GM23338 (cell line): ENCODE measurements at regions not wholly inside any gene's neighbourhood (a gene's known extent, or its start where the extent isn't known, plus 50 kb on each side); places are given as distances from the start of the nearest gene placed in this dataset.

Experiments
- ATAC-seq: fragments of 200-7000 bp; cut with Tn5 transposase; 3 replicates; pipeline ENCODE4 v1.9.1; 2020
- DNase-seq: peaks from one replicate; pipeline ENCODE4 v3.0.0-alpha.2; 2015; ENCODE audit warnings: low spot score
- H2AFZ ChIP-seq: fragments of 200-600 bp; sonication (generic); 2 replicates; pipeline ENCODE4 v1.8.0; 2016; ENCODE audit warnings: antibody characterized with exemption, mild to moderate bottlenecking, moderate library complexity
- H3F3A ChIP-seq: fragments of 200-600 bp; sonication (generic); replicated peaks from 2 replicates; pipeline ENCODE4 v1.8.0; 2017; ENCODE audit warnings: antibody characterized with exemption, mixed run types, low read depth
- H3K27ac ChIP-seq: fragments of 200-600 bp; sonication (generic); 2 replicates; pipeline ENCODE4 v1.6.1; 2016; ENCODE audit warnings: low read depth
- H3K27me3 ChIP-seq: fragments of 200-600 bp; sonication (generic); 2 replicates; pipeline ENCODE4 v1.8.0; 2016; ENCODE audit warnings: mild to moderate bottlenecking, mixed run types, moderate library complexity; ENCODE audit not compliant: insufficient read depth
- H3K36me3 ChIP-seq: fragments of 200-600 bp; sonication (generic); 2 replicates; pipeline ENCODE4 v1.8.0; 2016; ENCODE audit warnings: mild to moderate bottlenecking; ENCODE audit not compliant: insufficient read depth
- H3K4me1 ChIP-seq: fragments of 200-600 bp; sonication (generic); 2 replicates; pipeline ENCODE4 v1.8.0; 2016; ENCODE audit warnings: mild to moderate bottlenecking, moderate library complexity; ENCODE audit not compliant: insufficient read depth
- H3K4me2 ChIP-seq: fragments of 200-600 bp; sonication (generic); 2 replicates; pipeline ENCODE4 v1.7.1; 2017; ENCODE audit warnings: mixed run types
- H3K4me3 ChIP-seq: fragments of 200-600 bp; sonication (generic); 2 replicates; pipeline ENCODE4 v1.6.1; 2016; ENCODE audit warnings: mixed run types
- H3K79me2 ChIP-seq: fragments of 200-600 bp; sonication (generic); replicated peaks from 2 replicates; pipeline ENCODE4 v1.8.0; 2017; ENCODE audit warnings: mild to moderate bottlenecking; ENCODE audit not compliant: insufficient read depth
- H3K9me2 ChIP-seq: fragments of 200-600 bp; sonication (generic); 2 replicates; pipeline ENCODE4 v1.8.0; 2017; ENCODE audit not compliant: insufficient read depth
- H4K20me1 ChIP-seq: fragments of 200-600 bp; sonication (generic); replicated peaks from 2 replicates; pipeline ENCODE4 v1.8.0; 2017; ENCODE audit warnings: mild to moderate bottlenecking; ENCODE audit not compliant: insufficient read depth
- H3K27ac Mint-ChIP-seq: 2 replicates; pipeline ENCODE4 v1.8.0; 2020; ENCODE audit warnings: inconsistent platforms, mild to moderate bottlenecking, moderate library complexity, mixed read lengths
- H3K27me3 Mint-ChIP-seq: 3 replicates; pipeline ENCODE4 v1.8.0; 2022; ENCODE audit warnings: low read depth, mild to moderate bottlenecking, moderate library complexity, mixed read lengths, inconsistent platforms; ENCODE audit not compliant: insufficient read depth, poor library complexity
- H3K36me3 Mint-ChIP-seq: 3 replicates; pipeline ENCODE4 v1.8.0; 2021; ENCODE audit warnings: low read depth, mild to moderate bottlenecking, inconsistent platforms, moderate library complexity, mixed read lengths
- H3K4me1 Mint-ChIP-seq: 3 replicates; pipeline ENCODE4 v1.8.0; 2020; ENCODE audit warnings: mild to moderate bottlenecking, inconsistent platforms, mixed read lengths
- H3K4me3 Mint-ChIP-seq: 3 replicates; pipeline ENCODE4 v1.8.0; 2021; ENCODE audit warnings: moderate library complexity, mild to moderate bottlenecking, inconsistent platforms, mixed read lengths
- H3K9me3 Mint-ChIP-seq: 3 replicates; pipeline ENCODE4 v1.8.0; 2020; ENCODE audit warnings: moderate library complexity, mild to moderate bottlenecking, inconsistent platforms, mixed read lengths
- CREB1 ChIP-seq: fragments of 250-450 bp; sonication (Bioruptor Pico); IDR thresholded peaks from 2 replicates; pipeline ENCODE4 v1.5.0; 2020; ENCODE audit warnings: low read depth, mild to moderate bottlenecking, moderate library complexity
- EZH2 ChIP-seq: fragments of 200-600 bp; sonication (generic); IDR thresholded peaks from one replicate; pipeline ENCODE4 v1.8.0; 2017; ENCODE audit warnings: antibody characterized with exemption, mild to moderate bottlenecking, low read depth; ENCODE audit not compliant: unreplicated experiment
- EZH2phosphoT487 ChIP-seq: fragments of 200-600 bp; sonication (generic); IDR thresholded peaks from one replicate; pipeline ENCODE4 v1.8.1; 2018; ENCODE audit warnings: antibody characterized with exemption; ENCODE audit not compliant: unreplicated experiment
- JUNB ChIP-seq: IDR thresholded peaks from one replicate; pipeline ENCODE4 v1.6.1; 2016; ENCODE audit warnings: antibody characterized with exemption; ENCODE audit not compliant: unreplicated experiment
- ZNF114 ChIP-seq: fragments of 250-450 bp; sonication (Bioruptor Pico); IDR thresholded peaks from 2 replicates; pipeline ENCODE4 v1.5.0; 2020; ENCODE audit warnings: mild to moderate bottlenecking, moderate library complexity
- TF ChIP-seq, protein P1 (sequence below): IDR thresholded peaks from 2 replicates; pipeline ENCODE4 v1.6.1; 2016; ENCODE audit warnings: antibody characterized with exemption
- TF ChIP-seq, protein P2 (sequence below): IDR thresholded peaks from one replicate; pipeline ENCODE4 v1.6.1; 2018; ENCODE audit warnings: antibody characterized with exemption; ENCODE audit not compliant: unreplicated experiment
- TF ChIP-seq, protein P3 (sequence below): fragments of 250-450 bp; sonication (Bioruptor Pico); IDR thresholded peaks from 2 replicates; pipeline ENCODE4 v1.5.0; 2020; ENCODE audit warnings: mild to moderate bottlenecking, moderate library complexity

DNA sequence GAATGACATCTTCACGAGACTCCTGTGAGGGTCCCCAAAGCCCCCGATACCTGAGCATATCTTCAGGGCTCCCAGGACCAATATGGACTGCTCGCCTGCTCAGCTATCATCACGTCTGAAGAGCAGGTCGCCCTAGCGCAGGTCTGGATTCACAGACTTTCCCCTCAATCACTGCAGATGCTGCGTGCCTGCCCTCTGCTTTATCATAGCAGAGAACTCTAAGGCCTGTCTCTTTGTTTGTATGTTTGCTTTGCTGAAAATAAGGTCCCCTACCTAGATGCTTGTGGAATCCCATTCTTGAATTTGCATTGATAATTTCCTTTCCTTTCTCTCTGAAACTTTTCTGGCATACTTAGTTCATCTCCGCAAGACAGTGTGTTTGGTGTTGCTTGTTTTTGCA, 140.3 kb upstream of the NSMCE3 start (continued):
- TF ChIP-seq, protein P1, sequence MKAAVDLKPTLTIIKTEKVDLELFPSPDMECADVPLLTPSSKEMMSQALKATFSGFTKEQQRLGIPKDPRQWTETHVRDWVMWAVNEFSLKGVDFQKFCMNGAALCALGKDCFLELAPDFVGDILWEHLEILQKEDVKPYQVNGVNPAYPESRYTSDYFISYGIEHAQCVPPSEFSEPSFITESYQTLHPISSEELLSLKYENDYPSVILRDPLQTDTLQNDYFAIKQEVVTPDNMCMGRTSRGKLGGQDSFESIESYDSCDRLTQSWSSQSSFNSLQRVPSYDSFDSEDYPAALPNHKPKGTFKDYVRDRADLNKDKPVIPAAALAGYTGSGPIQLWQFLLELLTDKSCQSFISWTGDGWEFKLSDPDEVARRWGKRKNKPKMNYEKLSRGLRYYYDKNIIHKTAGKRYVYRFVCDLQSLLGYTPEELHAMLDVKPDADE, result no peak
- TF ChIP-seq, protein P2, sequence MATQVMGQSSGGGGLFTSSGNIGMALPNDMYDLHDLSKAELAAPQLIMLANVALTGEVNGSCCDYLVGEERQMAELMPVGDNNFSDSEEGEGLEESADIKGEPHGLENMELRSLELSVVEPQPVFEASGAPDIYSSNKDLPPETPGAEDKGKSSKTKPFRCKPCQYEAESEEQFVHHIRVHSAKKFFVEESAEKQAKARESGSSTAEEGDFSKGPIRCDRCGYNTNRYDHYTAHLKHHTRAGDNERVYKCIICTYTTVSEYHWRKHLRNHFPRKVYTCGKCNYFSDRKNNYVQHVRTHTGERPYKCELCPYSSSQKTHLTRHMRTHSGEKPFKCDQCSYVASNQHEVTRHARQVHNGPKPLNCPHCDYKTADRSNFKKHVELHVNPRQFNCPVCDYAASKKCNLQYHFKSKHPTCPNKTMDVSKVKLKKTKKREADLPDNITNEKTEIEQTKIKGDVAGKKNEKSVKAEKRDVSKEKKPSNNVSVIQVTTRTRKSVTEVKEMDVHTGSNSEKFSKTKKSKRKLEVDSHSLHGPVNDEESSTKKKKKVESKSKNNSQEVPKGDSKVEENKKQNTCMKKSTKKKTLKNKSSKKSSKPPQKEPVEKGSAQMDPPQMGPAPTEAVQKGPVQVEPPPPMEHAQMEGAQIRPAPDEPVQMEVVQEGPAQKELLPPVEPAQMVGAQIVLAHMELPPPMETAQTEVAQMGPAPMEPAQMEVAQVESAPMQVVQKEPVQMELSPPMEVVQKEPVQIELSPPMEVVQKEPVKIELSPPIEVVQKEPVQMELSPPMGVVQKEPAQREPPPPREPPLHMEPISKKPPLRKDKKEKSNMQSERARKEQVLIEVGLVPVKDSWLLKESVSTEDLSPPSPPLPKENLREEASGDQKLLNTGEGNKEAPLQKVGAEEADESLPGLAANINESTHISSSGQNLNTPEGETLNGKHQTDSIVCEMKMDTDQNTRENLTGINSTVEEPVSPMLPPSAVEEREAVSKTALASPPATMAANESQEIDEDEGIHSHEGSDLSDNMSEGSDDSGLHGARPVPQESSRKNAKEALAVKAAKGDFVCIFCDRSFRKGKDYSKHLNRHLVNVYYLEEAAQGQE, result no peak
- no peak for TF ChIP-seq CREB1 (CRISPR knock-in tag)
- no peak for TF ChIP-seq EZH2phosphoT487

DNA sequence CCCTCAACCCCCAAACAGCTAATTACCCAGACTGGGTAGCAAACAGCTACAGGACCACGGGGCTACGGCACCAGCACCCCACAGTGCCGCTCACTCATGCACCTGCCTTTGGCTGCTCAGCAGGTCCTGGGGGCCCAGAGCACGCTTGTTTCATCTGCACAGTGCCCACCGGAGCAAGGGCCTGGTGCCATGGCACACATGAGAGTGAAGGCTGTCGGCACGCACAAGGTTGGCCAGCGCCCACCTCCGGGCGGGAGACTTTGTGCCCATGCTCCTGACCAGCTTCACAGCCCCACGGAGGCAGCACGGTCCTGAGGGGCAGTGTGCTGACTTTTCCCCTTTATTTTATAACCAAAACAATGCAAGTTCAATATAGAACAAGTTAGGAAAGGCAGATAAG, 135.9 kb upstream of the NSMCE3 start:
- peaks cover 2% of the 10 kb centered on the region; the same call in 1 of the 2 replicates for H3F3A ChIP-seq
- no peaks in the 10 kb centered on the region for H4K20me1 ChIP-seq
- no peak overlapping the region for H3K4me3 Mint-ChIP-seq
- ATAC-seq (no peak), DNase-seq (no peak)
- peaks cover 45% of the 10 kb centered on the region for H3K4me1 Mint-ChIP-seq
- H3K4me3 ChIP-seq, result no peak overlapping the region
- no peaks in the 10 kb centered on the region for H3K9me3 Mint-ChIP-seq
- H3K27ac ChIP-seq, result no peak overlapping the region
- H3K79me2 ChIP-seq, result no peaks in the 10 kb centered on the region
- H3K9me2 ChIP-seq, result no peaks in the 10 kb centered on the region
- no peaks in the 10 kb centered on the region for H3K36me3 ChIP-seq
- H3K36me3 Mint-ChIP-seq, result no peaks in the 10 kb centered on the region
- H3K27ac Mint-ChIP-seq, result no peak overlapping the region
- peaks cover 11% of the 10 kb centered on the region for H3K27me3 Mint-ChIP-seq
- TF ChIP-seq, protein P3, sequence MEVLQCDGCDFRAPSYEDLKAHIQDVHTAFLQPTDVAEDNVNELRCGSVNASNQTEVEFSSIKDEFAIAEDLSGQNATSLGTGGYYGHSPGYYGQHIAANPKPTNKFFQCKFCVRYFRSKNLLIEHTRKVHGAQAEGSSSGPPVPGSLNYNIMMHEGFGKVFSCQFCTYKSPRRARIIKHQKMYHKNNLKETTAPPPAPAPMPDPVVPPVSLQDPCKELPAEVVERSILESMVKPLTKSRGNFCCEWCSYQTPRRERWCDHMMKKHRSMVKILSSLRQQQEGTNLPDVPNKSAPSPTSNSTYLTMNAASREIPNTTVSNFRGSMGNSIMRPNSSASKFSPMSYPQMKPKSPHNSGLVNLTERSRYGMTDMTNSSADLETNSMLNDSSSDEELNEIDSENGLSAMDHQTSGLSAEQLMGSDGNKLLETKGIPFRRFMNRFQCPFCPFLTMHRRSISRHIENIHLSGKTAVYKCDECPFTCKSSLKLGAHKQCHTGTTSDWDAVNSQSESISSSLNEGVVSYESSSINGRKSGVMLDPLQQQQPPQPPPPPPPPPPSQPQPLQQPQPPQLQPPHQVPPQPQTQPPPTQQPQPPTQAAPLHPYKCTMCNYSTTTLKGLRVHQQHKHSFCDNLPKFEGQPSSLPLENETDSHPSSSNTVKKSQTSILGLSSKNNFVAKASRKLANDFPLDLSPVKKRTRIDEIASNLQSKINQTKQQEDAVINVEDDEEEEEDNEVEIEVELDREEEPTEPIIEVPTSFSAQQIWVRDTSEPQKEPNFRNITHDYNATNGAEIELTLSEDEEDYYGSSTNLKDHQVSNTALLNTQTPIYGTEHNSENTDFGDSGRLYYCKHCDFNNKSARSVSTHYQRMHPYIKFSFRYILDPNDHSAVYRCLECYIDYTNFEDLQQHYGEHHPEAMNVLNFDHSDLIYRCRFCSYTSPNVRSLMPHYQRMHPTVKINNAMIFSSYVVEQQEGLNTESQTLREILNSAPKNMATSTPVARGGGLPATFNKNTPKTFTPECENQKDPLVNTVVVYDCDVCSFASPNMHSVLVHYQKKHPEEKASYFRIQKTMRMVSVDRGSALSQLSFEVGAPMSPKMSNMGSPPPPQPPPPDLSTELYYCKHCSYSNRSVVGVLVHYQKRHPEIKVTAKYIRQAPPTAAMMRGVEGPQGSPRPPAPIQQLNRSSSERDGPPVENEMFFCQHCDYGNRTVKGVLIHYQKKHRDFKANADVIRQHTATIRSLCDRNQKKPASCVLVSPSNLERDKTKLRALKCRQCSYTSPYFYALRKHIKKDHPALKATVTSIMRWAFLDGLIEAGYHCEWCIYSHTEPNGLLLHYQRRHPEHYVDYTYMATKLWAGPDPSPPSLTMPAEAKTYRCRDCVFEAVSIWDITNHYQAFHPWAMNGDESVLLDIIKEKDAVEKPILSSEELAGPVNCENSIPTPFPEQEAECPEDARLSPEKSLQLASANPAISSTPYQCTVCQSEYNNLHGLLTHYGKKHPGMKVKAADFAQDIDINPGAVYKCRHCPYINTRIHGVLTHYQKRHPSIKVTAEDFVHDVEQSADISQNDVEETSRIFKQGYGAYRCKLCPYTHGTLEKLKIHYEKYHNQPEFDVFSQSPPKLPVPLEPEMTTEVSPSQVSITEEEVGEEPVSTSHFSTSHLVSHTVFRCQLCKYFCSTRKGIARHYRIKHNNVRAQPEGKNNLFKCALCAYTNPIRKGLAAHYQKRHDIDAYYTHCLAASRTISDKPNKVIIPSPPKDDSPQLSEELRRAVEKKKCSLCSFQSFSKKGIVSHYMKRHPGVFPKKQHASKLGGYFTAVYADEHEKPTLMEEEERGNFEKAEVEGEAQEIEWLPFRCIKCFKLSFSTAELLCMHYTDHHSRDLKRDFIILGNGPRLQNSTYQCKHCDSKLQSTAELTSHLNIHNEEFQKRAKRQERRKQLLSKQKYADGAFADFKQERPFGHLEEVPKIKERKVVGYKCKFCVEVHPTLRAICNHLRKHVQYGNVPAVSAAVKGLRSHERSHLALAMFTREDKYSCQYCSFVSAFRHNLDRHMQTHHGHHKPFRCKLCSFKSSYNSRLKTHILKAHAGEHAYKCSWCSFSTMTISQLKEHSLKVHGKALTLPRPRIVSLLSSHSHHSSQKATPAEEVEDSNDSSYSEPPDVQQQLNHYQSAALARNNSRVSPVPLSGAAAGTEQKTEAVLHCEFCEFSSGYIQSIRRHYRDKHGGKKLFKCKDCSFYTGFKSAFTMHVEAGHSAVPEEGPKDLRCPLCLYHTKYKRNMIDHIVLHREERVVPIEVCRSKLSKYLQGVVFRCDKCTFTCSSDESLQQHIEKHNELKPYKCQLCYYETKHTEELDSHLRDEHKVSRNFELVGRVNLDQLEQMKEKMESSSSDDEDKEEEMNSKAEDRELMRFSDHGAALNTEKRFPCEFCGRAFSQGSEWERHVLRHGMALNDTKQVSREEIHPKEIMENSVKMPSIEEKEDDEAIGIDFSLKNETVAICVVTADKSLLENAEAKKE (CRISPR knock-in tag), result no peak
- TF ChIP-seq, protein P1, result no peak
- TF ChIP-seq EZH2 (no peak), JUNB (no peak), ZNF114 (no peak), EZH2phosphoT487 (no peak)
- no peak overlapping the region for H3K4me2 ChIP-seq
- no peak overlapping the region for H2AFZ ChIP-seq
- no peaks in the 10 kb centered on the region for H3K27me3 ChIP-seq
- H3K4me1 ChIP-seq, result peaks cover 42% of the 10 kb centered on the region
